OCI-LY7 (cell line): ENCODE measurements at regions not wholly inside any gene's neighbourhood (a gene's known extent, or its start where the extent isn't known, plus 50 kb on each side); places are given as distances from the start of the nearest gene placed in this dataset.
A peak's percentile ranks its signal among the peaks of the same experiment; 100 is the strongest.

ENCODE experiments used
- BruUV-seq: library from RNA; stranded (reverse); fragments of 400-500 nt; replicated peaks from 2 replicates; lab custom pipeline; 2021; lab: Mats Ljungman, UMichigan
- CTCF ChIA-PET: fragments of 300-600 bp; sonication (Branson Sonifier 250); formaldehyde crosslinking; loops from one replicate; lab custom pipeline; 2022; ENCODE audit warnings: antibody characterized with exemption; ENCODE audit not compliant: unreplicated experiment; lab: Charles Lee
- POLR2A ChIA-PET: fragments of 300-600 bp; sonication (Branson Sonifier 250); formaldehyde crosslinking; loops from one replicate; lab custom pipeline; 2022; ENCODE audit warnings: antibody characterized with exemption; lab: Charles Lee
- DNase-seq: peaks from one replicate; pipeline ENCODE4 v3.0.0-alpha.2; 2015; ENCODE audit warnings: low spot score
- H2AFZ ChIP-seq: fragments of 200-600 bp; sonication (generic), shearing (Covaris generic); 2 replicates; pipeline ENCODE4 v1.6.1; 2014; ENCODE audit warnings: mild to moderate bottlenecking, antibody characterized with exemption, low read length, moderate library complexity
- H3K27ac ChIP-seq: fragments of 200-600 bp; sonication (generic); 2 replicates; pipeline ENCODE4 v1.5.1; 2014; ENCODE audit warnings: mixed run types, low read depth, mild to moderate bottlenecking, moderate library complexity, low read length, inconsistent platforms; ENCODE audit not compliant: poor library complexity, severe bottlenecking
- H3K36me3 ChIP-seq: fragments of 200-600 bp; sonication (generic); 2 replicates; pipeline ENCODE4 v1.6.1; 2014; ENCODE audit warnings: mild to moderate bottlenecking, antibody characterized with exemption, low read length, moderate library complexity, mixed read lengths; ENCODE audit not compliant: insufficient read depth
- H3K4me1 ChIP-seq: fragments of 200-600 bp; sonication (generic); 2 replicates; pipeline ENCODE4 v1.5.1; 2014; ENCODE audit warnings: mild to moderate bottlenecking, low read length; ENCODE audit not compliant: insufficient read depth, poor library complexity, severe bottlenecking
- H3K4me2 ChIP-seq: fragments of 200-600 bp; sonication (generic); 2 replicates; pipeline ENCODE4 v1.6.1; 2014; ENCODE audit warnings: mild to moderate bottlenecking, low read length
- H3K4me3 ChIP-seq: fragments of 200-600 bp; sonication (generic); 2 replicates; pipeline ENCODE4 v1.5.1; 2014; ENCODE audit warnings: mild to moderate bottlenecking, low read depth, low read length; ENCODE audit not compliant: poor library complexity, severe bottlenecking
- H3K79me2 ChIP-seq: fragments of 200-600 bp; sonication (generic); 2 replicates; pipeline ENCODE4 v1.6.1; 2016; ENCODE audit warnings: low read depth, mild to moderate bottlenecking, low read length, moderate library complexity, mixed read lengths; ENCODE audit not compliant: insufficient read depth
- H3K9me2 ChIP-seq: fragments of 200-600 bp; sonication (generic); 2 replicates; pipeline ENCODE4 v1.6.1; 2016; ENCODE audit warnings: mild to moderate bottlenecking, low read length, mixed read lengths; ENCODE audit not compliant: insufficient read depth
- H3K9me3 ChIP-seq: fragments of 200-600 bp; sonication (generic); 2 replicates; pipeline ENCODE4 v1.6.1; 2014; ENCODE audit warnings: mild to moderate bottlenecking, mixed run types, low read length, mixed read lengths
- H4K20me1 ChIP-seq: fragments of 200-600 bp; sonication (generic); 2 replicates; pipeline ENCODE4 v1.6.1; 2014; ENCODE audit warnings: mild to moderate bottlenecking, antibody characterized with exemption, low read length, moderate library complexity, mixed read lengths; ENCODE audit not compliant: insufficient read depth
- EZH2phosphoT487 ChIP-seq: fragments of 200-600 bp; sonication (generic); IDR thresholded peaks from 2 replicates; pipeline ENCODE4 v1.6.1; 2018; ENCODE audit warnings: low read depth, borderline replicate concordance, mild to moderate bottlenecking, mixed run types, antibody characterized with exemption, low read length, moderate library complexity, mixed read lengths
- intact Hi-C: fragments of 100-400 bp; cut with micrococcal nuclease; formaldehyde crosslinking; loops from one replicate; pipeline ENCODE4 v1.10.0; 2022; ENCODE audit not compliant: unreplicated experiment
- TF ChIP-seq, protein P1 (sequence below): fragments of 200-600 bp; sonication (generic); conservative IDR thresholded peaks from 2 replicates; pipeline ENCODE4 v1.5.1; 2014; ENCODE audit warnings: mild to moderate bottlenecking, antibody characterized with exemption, low read length, moderate library complexity, mixed read lengths

DNA sequence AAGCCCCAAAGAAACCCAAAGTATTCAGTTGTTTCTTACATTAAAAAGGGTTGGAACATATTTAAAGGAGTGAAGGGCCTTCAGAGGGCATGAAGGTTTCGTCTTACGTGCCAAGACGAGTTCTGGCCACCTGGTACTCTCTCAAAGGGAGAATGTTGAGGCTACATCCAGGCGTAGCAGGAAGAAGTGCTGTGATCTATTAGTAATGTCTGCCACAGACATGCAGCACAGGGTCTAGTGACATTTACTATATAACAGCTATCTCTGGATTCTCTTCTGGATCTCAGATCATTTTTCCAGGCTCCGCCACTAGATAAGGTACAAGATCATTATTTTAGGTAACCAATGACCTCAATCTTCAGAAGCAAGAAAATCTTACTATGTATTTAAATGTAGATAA lies 76.5 kb upstream of the ARID5B start:
- CTCF ChIA-PET = no interaction called here
- no peak for TF ChIP-seq EZH2phosphoT487
- TF ChIP-seq, protein P1, sequence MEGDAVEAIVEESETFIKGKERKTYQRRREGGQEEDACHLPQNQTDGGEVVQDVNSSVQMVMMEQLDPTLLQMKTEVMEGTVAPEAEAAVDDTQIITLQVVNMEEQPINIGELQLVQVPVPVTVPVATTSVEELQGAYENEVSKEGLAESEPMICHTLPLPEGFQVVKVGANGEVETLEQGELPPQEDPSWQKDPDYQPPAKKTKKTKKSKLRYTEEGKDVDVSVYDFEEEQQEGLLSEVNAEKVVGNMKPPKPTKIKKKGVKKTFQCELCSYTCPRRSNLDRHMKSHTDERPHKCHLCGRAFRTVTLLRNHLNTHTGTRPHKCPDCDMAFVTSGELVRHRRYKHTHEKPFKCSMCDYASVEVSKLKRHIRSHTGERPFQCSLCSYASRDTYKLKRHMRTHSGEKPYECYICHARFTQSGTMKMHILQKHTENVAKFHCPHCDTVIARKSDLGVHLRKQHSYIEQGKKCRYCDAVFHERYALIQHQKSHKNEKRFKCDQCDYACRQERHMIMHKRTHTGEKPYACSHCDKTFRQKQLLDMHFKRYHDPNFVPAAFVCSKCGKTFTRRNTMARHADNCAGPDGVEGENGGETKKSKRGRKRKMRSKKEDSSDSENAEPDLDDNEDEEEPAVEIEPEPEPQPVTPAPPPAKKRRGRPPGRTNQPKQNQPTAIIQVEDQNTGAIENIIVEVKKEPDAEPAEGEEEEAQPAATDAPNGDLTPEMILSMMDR = no peak
- POLR2A ChIA-PET = interaction anchor here (0.6 to 0.7 kb wide), 2 partner anchors 37 to 693 kb away, joined by 3 read pairs; no protein-coding TSS in a partner anchor
- Histone ChIP-seq H3K4me1 (no peaks in the 10 kb centered on the region), H3K79me2 (no peaks in the 10 kb centered on the region), H3K27ac (no peak overlapping the region), H2AFZ (peak overlapping the region; percentile 69), H3K4me3 (no peak overlapping the region), H3K9me3 (no peaks in the 10 kb centered on the region), H4K20me1 (no peaks in the 10 kb centered on the region), H3K36me3 (no peaks in the 10 kb centered on the region), H3K4me2 (no peak overlapping the region), H3K9me2 (no peaks in the 10 kb centered on the region)
- DNase-seq = no peak
- intact Hi-C loops = no loop called here
- no TSS peak for BruUV-seq

DNA sequence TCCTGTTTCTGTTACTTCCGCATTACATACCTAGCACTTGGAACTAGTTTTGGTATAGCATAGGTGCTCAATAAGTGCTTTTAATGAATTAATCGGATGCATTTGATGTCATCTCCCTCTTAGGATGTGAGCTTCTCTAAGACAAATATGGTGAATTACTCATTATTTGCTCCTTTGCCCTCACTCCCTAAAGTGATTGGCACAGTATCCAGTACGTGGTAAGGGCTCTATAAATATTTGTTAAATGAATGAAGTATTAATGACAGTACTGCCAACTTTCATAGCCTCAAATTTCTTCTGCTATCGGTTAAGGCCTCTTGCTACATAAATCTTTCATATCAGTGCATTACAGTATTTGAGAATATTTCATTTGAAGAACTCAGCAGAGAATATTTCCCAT lies 75.9 kb upstream of the ARID5B start:
- H3K79me2 ChIP-seq = no peaks in the 10 kb centered on the region
- intact Hi-C loops = no loop called here
- H3K9me3 ChIP-seq = no peaks in the 10 kb centered on the region
- DNase-seq = no peak
- H3K4me1 ChIP-seq = no peaks in the 10 kb centered on the region
- no peak overlapping the region for H3K4me3 ChIP-seq
- H3K4me2 ChIP-seq = no peak overlapping the region
- H3K36me3 ChIP-seq = no peaks in the 10 kb centered on the region
- ChIA-PET POLR2A (interaction anchor here (0.6 to 1.2 kb wide), 2 partner anchors 11 to 692 kb away, joined by 3 to 5 read pairs; no protein-coding TSS in a partner anchor), CTCF (no interaction called here)
- BruUV-seq = no TSS peak
- 0 out of 2 replicates have a peak overlapping the region, but pooled peaks have one; percentile 69 for H2AFZ ChIP-seq
- no peak for TF ChIP-seq EZH2phosphoT487
- TF ChIP-seq, protein P1 = no peak
- H3K9me2 ChIP-seq = no peaks in the 10 kb centered on the region
- H3K27ac ChIP-seq = no peak overlapping the region
- H4K20me1 ChIP-seq = no peaks in the 10 kb centered on the region

DNA sequence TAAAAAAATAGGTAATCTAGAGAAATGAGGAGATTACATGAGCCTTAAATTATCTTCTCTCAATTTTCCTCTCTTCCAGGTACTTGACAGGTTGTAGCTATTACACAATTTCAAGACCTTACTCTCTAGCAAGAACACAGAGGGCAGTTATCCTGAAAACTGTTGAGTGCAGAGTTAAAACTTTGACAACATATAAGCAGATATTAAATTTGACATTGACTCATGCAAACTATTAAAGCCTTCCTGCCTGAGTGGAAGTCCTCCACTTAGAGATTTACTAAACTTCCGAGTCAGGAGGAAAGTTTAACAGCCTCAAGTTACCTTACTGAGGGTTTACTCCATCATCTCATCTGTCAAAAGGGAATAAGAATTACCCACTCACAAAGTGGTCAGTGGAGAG lies 73.5 kb upstream of the ARID5B start:
- Histone ChIP-seq H4K20me1 (no peaks in the 10 kb centered on the region), H3K9me3 (no peaks in the 10 kb centered on the region), H3K4me2 (no peak overlapping the region), H3K4me1 (no peaks in the 10 kb centered on the region), H2AFZ (no peak overlapping the region), H3K9me2 (no peaks in the 10 kb centered on the region), H3K79me2 (no peaks in the 10 kb centered on the region), H3K27ac (no peak overlapping the region), H3K36me3 (no peaks in the 10 kb centered on the region), H3K4me3 (no peak overlapping the region)
- CTCF ChIA-PET = no interaction called here
- no peak for DNase-seq
- TF ChIP-seq EZH2phosphoT487 = no peak
- TF ChIP-seq, protein P1 = no peak
- intact Hi-C loops = no loop called here
- BruUV-seq = no TSS peak
- POLR2A ChIA-PET = interaction anchor here (0.7 to 0.9 kb wide), 2 partner anchors 8 to 63 kb away, joined by 5 to 9 read pairs; no protein-coding TSS in a partner anchor
